D341Med (cell line): ENCODE measurements at regions not wholly inside any gene's neighbourhood (a gene's known extent, or its start where the extent isn't known, plus 50 kb on each side); places are given as distances from the start of the nearest gene placed in this dataset.
"Not testable (repeated sequence)": the region's sequence is repeated elsewhere in the genome, so short reads cannot be mapped to it uniquely, and the experiment has no call there.

Experiments
- DNase-seq: peaks from one replicate; pipeline ENCODE4 v3.0.0; 2012; ENCODE audit warnings: low spot score

DNA sequence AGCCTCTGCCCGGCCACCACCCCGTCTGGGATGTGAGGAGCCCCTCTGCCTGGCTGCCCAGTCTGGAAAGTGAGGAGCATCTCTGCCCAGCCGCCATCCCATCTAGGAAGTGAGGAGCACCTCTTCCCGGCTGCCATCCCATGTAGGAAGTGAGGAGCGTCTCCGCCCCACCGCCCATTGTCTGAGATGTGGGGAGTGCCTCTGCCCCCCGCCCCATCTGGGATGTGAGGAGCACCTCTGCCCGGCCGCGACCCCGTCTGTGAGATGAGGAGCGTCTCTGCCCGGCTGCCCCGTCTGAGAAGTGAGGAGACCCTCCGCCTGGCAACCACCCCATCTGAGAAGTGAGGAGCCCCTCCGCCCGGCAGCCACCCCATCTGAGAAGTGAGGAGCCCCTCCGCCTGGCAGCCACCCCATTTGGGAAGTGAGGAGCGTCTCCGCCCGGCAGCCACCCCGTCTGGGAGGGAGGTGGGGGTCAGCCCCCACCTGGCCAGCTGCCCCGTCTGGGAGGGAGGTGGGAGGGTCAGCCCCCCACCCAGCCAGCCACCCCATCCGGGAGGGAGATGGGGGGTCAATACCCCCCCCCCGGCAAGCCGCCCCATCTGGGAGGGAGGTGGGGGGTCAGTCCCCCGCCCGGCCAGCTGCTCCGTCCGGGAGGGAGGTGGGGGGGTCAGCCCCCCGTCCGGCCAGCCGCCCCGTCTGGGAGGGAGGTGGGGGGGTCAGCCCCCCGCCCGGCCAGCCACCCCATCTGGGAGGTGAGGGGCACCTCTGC lies 195.8 kb upstream of the SYNCRIP start:
- DNase-seq = not testable (repeated sequence)

DNA sequence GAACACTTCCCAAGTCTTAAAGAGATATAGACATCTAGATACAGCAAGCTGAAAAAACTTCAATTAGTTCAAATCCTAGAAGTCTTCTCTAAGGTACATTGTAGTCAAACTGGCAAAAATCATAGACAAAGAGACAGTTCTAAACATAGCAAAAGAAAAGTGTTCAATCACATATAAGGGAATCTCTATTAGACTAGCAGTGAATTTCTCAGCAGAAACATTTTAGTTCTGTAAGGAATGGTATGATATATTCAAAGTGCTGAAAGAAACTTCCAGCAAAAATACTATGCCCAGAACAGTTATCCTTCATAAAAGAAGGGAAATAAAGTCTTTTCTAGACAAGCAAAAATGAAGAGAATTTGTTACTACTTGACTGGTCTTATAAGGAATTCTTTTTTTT lies 186.3 kb upstream of the SYNCRIP start:
- no peak for DNase-seq

DNA sequence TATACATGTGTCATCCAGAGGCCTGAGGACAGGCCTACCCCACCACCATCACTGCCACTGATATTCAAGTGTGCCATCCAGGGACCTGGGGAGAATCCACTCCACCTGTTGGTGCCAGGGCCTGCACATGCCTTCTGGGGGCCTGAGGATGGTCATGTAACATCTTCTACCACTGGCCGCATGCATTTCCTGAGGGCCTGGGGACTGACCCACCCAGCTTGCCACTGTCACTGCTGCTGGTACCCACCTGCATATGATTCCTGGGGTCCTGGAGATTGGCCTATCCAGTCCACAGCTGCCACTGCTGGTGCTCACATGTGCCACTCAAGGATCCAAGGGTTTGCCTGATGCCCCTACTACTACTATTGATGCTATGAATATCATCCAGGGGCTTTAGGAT lies 184.3 kb upstream of the SYNCRIP start:
- DNase-seq = no peak

DNA sequence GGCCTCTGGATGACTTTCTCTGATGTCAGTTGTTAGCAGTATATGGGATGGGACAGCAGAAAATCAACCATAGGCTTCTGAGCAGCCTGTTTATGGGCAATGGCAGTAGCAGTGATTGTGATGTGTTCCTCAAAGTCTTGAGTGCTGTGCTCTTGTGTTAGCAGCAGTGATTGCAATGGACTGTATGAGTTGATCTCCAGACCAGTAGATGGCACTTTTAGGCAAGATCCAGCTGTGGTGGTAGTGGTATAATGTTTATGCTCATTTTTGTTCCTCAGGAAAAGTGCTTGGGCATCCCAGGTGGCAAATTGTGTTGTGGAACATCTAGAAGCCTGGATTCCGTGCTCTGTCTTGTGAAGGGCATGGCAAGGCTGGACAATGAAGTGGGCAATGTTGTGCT lies 181.6 kb upstream of the SYNCRIP start:
- no peak for DNase-seq

DNA sequence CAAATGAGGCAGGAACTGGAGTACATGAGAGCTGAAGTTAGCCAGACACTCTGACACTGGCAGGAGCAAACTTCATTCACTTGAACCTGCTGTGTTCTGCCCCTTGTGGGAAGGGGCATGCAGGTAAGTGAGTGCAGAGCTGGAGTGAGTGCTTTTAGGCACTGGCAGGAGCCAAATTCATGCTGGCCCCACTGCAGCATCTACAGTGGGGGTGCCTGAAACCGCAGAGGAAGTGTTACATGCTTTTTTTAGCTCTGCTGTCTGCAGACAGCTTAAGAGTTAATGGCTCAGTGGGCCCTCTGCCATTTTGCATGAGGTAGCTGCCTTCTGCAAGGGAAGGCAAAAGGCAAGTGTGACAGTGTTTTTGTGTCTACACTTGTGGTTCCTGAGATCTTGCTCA lies 167.9 kb upstream of the SYNCRIP start:
- no peak for DNase-seq

DNA sequence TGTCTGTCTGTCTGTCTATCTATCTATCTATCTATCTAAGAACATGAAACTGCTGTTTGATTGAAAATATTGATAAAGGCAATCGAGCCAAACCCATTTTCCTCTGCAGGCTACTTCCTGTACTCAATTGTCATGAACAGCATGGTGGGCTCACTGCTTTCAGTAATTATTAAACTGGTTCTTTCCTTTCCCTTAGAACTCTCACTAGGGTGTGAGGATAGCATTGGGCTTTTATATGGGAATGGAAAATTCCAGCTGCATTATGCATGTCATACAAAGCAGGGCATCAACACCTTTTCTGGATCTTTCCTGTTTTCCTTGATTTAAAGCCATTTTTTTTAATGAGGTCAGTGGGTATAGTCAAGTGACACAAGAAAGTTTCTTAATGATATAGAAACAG lies 161.0 kb upstream of the SYNCRIP start:
- DNase-seq = no peak

DNA sequence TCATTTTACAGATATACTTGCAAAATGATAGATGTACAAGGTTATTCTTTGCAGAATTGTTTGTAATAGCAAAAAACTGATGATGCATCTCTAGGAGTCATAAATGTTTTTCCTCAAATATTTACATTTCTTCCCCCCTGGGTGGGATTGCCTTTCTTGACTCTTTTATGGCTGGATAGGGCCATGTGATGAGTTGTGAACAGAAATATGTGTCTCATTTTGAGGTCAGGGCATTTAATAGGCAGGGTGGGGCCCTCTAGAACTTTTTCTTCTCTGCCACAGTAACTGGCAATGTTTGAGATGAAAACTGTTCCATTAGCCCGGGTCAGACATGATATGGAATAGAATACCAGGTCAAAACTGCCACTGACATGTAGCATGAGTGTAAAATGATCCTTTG lies 159.5 kb upstream of the SYNCRIP start:
- DNase-seq = no peak

DNA sequence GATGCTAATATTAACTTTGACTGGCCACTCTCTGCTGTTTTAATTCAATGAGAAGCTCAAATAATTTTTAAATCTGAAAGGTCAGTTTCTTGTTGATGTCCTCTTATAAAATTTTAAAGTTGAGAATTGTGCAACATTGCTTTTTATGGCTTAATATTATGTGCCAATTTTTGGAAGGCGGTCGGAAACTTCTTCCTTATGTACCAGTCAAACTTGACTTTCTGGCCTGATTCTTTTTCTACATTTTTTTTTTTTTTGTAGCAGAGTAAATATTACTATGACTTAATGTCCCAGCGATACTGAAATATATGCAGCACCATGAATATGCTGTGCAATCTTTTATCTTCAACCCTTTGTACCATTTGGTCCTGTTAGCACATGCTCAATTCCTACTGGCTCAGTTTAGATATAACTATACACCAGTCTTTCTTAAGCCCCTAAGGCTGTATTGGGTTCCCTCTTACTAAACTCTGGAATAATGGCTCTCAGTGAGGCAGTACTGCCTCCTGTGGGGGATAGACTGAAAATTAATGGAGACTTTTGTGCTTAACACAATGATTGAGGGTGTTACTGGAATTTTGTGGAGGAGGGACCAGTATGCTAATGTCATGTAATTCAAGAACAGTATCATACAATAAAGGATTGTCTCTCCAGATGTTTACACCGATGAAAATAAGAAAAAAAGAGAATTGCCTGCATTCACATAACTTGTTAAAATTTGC lies 156.4 kb upstream of the SYNCRIP start:
- DNase-seq = no peak

DNA sequence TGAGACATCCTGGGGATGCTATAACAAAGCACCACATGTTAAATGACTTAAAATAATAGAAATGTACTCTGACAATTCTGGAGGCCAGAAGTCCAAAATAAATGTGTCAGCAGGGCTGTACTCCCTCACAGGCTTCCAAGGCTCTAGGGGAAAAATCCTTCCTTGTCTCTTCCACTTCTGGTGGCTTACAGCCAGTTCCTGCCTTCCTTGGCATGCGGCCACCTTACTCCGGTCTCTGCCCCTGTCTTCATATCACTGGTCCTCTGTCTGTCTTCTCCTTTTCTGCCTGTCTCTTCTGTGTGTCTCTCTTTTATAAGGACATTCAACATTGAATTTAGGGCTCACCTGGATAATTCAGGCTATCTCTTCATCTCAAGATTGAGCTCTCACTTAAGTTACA lies 155.3 kb upstream of the SYNCRIP start:
- peak; percentile 18 for DNase-seq

DNA sequence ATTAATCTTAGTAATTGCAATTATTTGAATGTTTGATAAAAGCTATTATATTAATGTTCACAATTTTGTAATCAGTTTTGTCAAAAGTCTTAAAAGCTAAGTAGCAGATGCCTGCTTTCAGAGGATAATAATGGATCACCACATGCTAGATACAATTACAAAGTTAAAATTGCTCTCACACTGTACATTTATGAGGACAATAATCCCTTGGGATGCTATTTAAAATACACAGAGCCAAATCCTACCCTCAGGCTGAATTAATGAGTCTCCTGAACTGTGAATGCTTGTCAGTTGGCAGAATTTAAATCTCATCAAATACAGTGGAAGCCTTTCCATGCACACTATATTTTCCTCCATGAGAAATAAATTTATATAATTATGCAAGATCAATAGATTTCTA lies 153.3 kb upstream of the SYNCRIP start:
- DNase-seq = peak; percentile 30

DNA sequence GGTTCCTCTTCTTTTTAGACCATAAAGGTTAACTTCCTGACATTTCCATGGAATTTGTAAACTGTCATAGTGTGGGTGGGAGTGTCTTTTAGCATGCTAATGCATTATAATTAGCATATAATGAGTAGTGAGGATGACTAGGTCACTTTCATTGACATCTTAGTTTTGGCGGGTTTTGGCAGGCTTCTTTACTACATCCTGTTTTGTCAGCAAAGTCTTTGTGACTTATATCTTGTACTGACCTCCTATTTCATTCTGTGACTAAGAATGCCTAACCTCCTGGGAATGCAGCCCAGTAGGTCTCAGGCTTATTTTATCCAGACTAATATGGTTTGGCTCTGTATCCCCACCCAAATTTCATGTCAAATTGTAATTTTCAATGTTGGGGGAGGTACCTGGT lies 149.6 kb upstream of the SYNCRIP start:
- no peak for DNase-seq

DNA sequence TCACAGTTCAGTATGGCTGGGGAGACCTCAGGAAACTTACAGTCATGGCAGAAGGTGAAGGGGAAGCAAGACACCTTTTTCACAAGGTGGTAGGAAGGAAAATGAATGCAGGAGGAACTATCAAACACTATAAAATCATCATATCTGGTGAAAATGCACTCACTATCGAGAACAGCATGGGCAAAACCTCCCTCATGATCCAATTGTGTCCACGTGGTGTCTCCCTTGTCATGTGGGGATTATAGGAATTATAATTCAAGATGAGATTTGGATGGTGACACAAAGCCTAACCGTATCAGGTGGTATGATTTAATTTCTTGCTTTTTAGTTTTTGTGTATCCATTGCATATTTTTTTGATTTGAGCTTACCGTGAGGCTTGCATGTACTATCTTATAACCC lies 133.2 kb upstream of the SYNCRIP start:
- no peak for DNase-seq

DNA sequence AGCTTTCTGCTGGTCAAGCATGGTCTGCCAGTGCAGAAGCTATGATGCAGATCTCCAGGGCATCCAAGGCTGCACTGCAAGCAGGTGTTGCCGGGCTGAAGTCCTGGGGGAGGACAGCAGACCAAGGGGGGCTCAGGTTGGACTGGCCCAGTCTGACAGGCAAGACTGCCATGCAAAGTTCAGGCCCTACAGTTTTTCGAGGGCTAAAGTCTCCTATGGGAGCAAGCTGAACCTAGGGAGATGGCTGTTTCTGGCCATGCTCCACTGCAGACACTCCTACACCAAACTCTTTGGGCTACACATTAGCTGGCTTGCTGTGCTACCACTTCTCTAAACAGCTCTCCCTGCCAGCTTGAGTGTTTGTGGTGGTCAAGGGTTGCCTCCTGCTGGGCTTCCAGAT lies 130.0 kb upstream of the SYNCRIP start:
- no peak for DNase-seq

DNA sequence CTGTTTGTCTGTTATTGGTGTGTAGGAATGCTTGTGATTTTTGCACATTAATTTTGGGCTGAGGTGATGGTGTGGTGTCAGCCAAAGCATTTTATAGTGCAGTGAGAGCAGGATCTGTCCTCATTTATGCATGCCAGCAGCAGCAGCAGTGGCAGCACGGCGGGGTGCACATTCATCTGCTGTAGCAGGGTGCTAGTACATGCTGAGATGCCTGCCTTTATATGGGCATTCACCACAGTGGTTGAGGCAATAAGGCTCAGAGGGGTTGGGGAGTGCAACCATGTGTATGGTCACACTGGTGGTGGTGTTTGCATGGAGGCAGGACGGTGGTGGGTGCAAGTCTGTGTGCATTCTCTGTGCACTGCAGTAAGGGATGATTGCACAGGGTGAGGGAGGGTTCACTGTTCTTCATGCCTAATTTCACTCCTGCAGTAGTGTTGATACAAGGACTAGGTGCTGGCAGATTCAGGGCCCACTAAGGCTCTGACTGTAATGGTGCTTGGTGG lies 129.3 kb upstream of the SYNCRIP start:
- DNase-seq = no peak

DNA sequence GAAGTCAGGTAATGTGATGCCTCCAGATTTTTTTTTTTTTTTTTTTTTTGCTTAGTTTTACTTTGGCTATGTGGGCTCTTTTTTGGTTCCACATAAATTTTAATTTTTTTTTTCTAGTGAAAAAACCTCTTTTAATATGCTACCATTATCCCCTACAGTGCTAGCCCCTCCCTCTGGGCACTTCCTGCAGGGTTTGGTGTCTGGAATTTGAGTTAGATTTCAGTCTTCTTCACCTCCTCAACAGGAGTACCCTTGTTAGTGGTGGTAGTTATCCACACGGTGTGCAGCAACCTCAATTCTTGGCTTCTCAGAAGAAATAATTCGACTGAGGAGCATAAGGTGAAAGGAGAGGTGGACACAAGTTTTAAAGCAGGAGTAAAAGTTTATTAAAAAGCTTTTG lies 128.8 kb upstream of the SYNCRIP start:
- DNase-seq = no peak

DNA sequence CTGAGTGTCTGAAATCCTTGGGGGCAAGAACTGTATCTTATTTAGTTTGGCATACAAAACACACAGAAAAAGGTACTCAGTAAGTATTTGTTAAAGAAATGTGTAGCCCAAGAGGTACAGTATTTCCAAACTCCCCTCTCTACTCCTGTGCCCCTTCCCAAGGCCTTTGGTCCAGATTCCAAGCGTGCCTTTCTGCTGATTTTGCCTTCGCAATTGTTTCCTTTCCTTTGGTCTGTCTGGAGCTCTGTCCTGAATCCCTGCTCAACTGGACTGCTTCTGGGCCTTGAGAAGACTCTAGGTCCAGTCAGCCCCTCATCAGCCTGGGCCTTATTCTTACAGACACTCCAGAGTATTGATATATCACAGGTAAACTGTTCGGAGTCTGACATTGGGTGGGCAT lies 122.2 kb upstream of the SYNCRIP start:
- DNase-seq = no peak

DNA sequence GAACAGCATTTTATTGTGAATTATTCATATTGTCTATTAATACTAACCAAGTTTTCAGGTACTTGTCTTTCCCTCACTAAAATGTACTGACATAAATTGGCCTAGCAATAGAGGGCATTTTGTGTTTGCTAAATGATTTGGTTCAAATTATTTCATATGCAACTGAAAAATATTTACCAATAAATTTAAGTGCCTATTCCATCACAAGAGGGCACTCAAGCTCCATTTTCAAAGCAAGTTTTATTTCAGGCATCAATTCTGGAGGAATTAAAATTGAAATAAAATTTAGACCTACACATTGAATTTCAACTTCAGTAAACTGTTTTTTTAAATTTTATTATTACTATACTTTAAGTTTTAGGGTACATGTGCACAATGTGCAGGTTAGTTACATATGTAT lies 114.3 kb upstream of the SYNCRIP start:
- DNase-seq = peak; percentile 27

DNA sequence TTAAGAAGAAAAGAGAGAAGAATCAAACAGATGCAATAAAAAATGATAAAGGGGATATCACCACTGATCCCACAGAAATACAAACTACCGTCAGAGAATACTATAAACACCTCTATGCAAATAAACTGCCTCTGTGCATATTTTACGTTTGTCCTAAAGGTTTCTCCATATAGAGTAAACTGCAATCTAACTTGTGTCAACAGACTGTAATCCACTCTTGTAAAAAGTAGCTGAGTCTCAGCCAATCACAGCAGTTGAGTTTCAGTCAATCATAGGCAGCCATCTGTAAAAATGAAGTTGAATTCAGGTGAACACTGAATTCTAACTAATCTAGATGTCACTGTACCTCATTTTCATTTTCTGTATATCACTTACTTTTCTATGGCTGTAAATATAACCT lies 112.2 kb upstream of the SYNCRIP start:
- DNase-seq = no peak

DNA sequence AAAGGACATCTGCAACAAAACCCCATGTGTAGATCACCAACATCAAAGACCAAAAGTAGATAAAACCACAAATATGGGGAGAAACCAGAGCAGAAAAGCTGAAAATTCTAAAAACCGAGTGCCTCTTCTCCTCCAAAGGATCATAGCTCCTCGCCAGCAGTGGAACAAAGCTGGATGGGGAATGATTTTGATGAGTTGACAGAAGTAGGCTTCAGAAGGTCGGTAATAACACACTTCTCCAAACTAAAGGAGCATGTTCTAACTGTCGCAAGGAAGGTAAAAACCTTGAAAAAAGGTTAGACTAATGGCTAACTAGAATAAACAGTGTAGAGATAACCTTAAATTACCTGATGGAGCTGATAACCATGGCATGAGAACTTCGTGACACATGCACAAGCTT lies 109.9 kb upstream of the SYNCRIP start:
- no peak for DNase-seq

DNA sequence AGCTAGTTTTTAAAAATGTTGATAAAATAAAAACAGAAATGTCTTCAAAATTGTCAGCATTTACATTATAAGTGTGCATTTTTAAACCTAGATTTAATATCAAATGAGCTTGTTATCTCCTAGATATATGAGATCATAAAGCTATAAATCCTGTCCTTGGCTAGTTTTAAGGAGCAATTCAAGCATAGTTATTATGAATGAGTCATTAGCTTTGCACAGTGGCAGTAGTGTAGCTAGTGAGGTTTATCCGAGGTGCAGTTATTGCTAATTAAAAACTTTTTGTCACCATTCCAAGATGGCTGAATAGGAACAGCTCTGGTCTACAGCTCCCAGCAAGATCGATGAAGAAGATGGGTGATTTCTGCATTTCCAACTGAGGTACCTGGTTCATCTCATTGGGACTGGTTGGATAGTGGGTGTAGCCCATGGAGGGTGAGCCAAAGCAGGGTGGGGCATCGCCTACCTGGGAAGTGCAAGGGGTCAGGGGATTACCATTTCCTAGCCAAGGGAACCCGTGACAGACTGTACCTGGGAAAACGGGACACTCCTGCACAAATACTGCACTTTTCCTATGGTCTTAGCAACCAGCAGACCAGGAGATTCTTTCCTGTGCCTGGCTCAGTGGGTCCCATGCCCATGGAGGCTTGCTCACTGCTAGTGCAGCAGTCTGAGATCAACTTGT lies 108.8 kb upstream of the SYNCRIP start:
- DNase-seq = no peak

DNA sequence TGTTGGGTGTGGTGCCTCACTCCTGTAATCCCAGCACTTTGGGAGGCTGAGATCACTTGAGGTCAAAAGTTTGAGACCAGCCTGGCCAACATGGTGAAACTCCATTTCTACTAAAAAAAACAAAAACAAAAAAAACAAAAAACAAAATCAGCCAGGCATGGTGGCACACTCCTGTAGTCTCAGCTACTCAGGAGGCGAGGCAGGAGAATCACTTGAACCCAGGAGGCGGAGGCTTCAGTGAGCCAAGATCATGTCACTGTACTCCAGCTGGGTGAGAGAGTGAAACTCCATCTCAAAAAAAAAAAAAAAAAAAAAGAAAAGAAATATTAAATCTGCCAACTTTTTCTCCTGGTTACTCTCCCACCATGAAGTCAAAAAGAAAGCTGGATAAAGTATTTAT lies 107.5 kb upstream of the SYNCRIP start:
- not testable (repeated sequence) for DNase-seq

DNA sequence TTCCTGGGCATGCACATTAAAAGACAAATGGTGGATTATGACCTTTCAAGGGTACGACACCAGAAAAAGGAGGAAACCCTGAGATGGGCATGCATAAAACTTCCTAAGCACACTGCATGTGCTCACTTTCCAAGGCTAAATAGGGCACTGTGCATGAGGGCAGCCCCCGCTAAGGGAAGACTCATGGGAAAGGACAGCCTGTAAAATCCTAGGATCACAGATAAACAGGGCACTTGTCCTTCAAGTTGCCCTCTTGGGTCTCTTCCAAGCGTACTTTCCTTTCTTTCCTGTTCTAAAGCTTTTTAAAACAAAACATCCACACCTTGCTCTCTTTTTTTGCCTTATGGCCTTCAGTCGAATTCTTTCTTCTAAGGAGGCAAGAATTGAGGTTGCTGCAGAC lies 106.5 kb upstream of the SYNCRIP start:
- DNase-seq = no peak

DNA sequence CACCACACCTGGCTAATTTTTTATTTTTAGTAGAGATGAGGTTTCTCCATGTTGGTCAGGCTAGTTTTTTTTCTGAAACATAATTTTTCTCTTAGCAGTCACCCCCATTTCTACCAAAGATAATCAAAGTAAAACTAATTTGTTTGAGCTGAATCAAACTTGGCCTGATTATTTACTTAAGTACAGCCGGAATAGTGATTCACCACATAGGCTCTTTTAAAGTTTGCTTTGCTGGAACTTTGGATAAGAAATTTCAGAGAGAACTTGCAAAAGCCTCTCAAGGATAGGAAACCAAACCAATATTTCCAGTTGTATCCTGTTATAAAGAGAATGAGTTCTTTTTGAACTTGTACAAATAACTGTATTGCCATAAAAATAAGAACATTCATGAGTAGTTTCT lies 105.0 kb upstream of the SYNCRIP start:
- no peak for DNase-seq
